H1 (cell line): ENCODE measurements at regions not wholly inside any gene's neighbourhood (a gene's known extent, or its start where the extent isn't known, plus 50 kb on each side); places are given as distances from the start of the nearest gene placed in this dataset.

Experiments
- RFX5 ChIP-seq: IDR thresholded peaks from 2 replicates; pipeline ENCODE4 v1.6.1; 2011; ENCODE audit warnings: low read depth, low read length, improper control_type of control experiment, borderline replicate concordance

GRCh38 chr14:41986083-41986645 lies 379.5 kb downstream of the LRFN5 start (continued):
- no peak for TF ChIP-seq RFX5
